Transverse colon (tissue), 3 donors: ENCODE measurements at regions not wholly inside any gene's neighbourhood (a gene's known extent, or its start where the extent isn't known, plus 50 kb on each side); places are given as distances from the start of the nearest gene placed in this dataset.
"Not testable (repeated sequence)": the region's sequence is repeated elsewhere in the genome, so short reads cannot be mapped to it uniquely, and the experiment has no call there.

Experiments used
- EP300 ChIP-seq: sonication (generic); formaldehyde crosslinking; IDR thresholded peaks from one replicate; pipeline ENCODE4 v1.6.1; 2017; ENCODE audit warnings: antibody characterized with exemption, low read depth
- POLR2A ChIP-seq: fragments of 450-650 bp; IDR thresholded peaks from one replicate; pipeline ENCODE4 v1.6.1; 2016; ENCODE audit warnings: antibody characterized with exemption, mild to moderate bottlenecking, moderate library complexity
- TF ChIP-seq, protein P1 (sequence below), 5 experiments: fragments of 200-600 bp in 3 of 5; fragments of 450-650 bp in 2 of 5; sonication (generic) in 3 of 5; IDR thresholded peaks; 1 replicate in 2 of 5; 2 replicates in 3 of 5; pipeline ENCODE4 v1.5.1; 2016 to 2017; ENCODE audit warnings: antibody characterized with exemption in 5 of 5, inconsistent platforms in 3 of 5, mild to moderate bottlenecking in 2 of 5, moderate library complexity in 1 of 5

DNA sequence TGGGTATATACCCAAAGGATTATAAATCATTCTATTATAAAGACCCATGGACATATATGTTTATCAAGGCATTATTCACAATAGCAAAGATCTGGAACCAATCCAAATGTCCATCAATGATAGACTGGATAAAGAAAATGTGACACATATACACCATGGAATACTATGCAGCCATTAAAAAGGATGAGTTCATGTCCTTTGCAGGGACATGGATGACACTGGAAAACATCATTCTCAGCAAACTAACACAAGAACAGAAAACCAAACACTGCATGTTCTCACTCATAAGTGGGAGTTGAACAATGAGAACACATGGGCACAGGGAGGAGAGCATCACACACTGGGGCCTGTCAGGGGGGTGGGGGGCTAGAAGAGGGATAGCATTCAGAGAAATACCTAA lies 136.9 kb upstream of the ST8SIA4 start:
- TF ChIP-seq POLR2A, EP300: not testable (repeated sequence)
- TF ChIP-seq, protein P1, sequence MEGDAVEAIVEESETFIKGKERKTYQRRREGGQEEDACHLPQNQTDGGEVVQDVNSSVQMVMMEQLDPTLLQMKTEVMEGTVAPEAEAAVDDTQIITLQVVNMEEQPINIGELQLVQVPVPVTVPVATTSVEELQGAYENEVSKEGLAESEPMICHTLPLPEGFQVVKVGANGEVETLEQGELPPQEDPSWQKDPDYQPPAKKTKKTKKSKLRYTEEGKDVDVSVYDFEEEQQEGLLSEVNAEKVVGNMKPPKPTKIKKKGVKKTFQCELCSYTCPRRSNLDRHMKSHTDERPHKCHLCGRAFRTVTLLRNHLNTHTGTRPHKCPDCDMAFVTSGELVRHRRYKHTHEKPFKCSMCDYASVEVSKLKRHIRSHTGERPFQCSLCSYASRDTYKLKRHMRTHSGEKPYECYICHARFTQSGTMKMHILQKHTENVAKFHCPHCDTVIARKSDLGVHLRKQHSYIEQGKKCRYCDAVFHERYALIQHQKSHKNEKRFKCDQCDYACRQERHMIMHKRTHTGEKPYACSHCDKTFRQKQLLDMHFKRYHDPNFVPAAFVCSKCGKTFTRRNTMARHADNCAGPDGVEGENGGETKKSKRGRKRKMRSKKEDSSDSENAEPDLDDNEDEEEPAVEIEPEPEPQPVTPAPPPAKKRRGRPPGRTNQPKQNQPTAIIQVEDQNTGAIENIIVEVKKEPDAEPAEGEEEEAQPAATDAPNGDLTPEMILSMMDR (IDR thresholded peaks at IDR 0.05) = not testable (repeated sequence)
